ENCODE measurements at regions not wholly inside any gene's neighbourhood (a gene's known extent, or its start where the extent isn't known, plus 50 kb on each side); places are given as distances from the start of the nearest gene placed in this dataset.

DNA sequence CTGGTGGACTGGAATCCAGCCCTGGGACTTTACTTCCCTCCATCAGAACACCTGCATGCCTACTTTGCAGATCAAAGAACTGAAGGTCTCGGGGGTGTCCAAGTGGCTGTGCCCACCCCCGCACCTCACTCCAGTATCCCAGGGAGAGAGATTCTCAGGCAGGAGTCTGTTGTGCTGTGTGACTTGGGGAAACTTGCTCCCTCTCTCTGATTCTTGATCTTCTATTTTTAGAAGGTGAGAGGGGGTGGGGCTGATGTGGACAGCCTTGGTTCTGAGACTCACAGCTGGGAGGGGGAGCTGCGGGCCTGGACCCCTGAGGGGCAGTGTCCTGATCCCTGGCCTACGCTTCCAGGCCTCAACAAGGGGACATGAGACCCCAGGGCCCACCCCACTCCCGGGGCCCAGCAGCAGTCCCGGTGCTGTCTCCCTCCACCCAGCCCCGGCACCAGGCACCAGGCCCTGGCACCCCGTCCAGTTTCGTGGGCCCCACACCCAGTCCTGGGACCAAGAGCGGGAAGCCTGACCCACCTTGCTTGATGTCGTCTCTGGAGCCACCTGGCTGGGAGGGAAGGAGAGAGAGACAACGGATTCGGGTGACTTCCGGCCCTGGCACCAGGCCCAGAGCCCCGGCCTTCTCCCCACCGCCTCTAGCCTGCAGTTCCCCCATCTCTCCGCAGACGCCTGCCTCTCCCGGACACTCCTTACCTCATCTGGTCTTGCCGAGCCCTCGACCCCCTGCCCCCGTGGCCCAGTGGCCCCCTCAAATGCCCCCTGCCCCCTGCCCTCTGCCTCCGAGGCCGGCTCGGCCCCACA, 74.0 kb upstream of the SPTLC1 start:
- no peak overlapping the region for H4K8ac ChIP-seq (ENCODE audit: extremely low read depth, insufficient read depth, low read length)
- H3K4me1 ChIP-seq (replicated peaks in 1 of 4; ENCODE audit: control insufficient read depth in 3 of 4, insufficient read depth in 4 of 4, low read length in 3 of 4), result peaks cover 0 to 4% (median 0%) of the 10 kb centered on the region in 4 experiments; a peak in 1 of 7 replicates
- no peaks in the 10 kb centered on the region for H3K27me3 ChIP-seq (replicated peaks in 1 of 4; ENCODE audit: control insufficient read depth in 3 of 4, extremely low read depth in 1 of 4, insufficient read depth in 3 of 4, low read length in 3 of 4)
- no peak overlapping the region for H2BK20ac ChIP-seq (ENCODE audit: low read length)
- no peaks in the 10 kb centered on the region for H3K9me3 ChIP-seq (ENCODE audit: insufficient read depth in 2 of 2, low read depth in 1 of 2, low read length in 1 of 2)
- H3K4me3 ChIP-seq (ENCODE audit: extremely low read depth in 1 of 4, insufficient read depth in 2 of 4, low read depth in 3 of 4, low read length in 4 of 4), result no peak overlapping the region
- H2BK15ac ChIP-seq (ENCODE audit: low read length), result no peak overlapping the region
- no peaks in the 10 kb centered on the region for H3K36me3 ChIP-seq (ENCODE audit: control insufficient read depth in 2 of 4, insufficient read depth in 4 of 4, low read length in 3 of 4)
- H3K79me1 ChIP-seq (ENCODE audit: low read depth, low read length), result no peaks in the 10 kb centered on the region
- TF ChIP-seq E2F6 (IDR thresholded peaks at IDR 0.05) (0 out of 2 replicates have a peak, but pooled peaks have one; percentile 18), EZH2 (IDR thresholded peaks at IDR 0.05; ENCODE audit: low read depth, low read length, severe bottlenecking) (no peak), GABPA (IDR thresholded peaks at IDR 0.05; ENCODE audit: borderline replicate concordance, insufficient read depth, low read length) (no peak)
- no peaks in the 10 kb centered on the region for H3K79me2 ChIP-seq (ENCODE audit: control insufficient read depth in 1 of 2, insufficient read depth in 2 of 2, low read length in 2 of 2)
- no peak overlapping the region for H4K5ac ChIP-seq (ENCODE audit: insufficient read length, low read depth, low read length)
- FAIRE-seq (no peak), DNase-seq (ENCODE audit: low read depth in 1 of 2, low spot score in 2 of 2) (no peak)
- no peak overlapping the region for H2BK120ac ChIP-seq (replicated peaks; ENCODE audit: low read depth, low read length)
- POLR2A ChIA-PET (ENCODE audit: partially characterized antibody), result interaction anchor here (1.4 kb wide), 1 partner anchor 19 kb away, joined by 3 read pairs; no protein-coding TSS in a partner anchor
- H2BK12ac ChIP-seq (ENCODE audit: low read depth, low read length), result no peak overlapping the region
- H3K14ac ChIP-seq (ENCODE audit: insufficient read length), result no peak overlapping the region
- no peak overlapping the region for H2AK5ac ChIP-seq (ENCODE audit: low read depth, low read length)
- no peak overlapping the region for H3K56ac ChIP-seq (replicated peaks; ENCODE audit: insufficient read length, low read depth, low read length)
- H4K20me1 ChIP-seq (replicated peaks in 1 of 2; ENCODE audit: control insufficient read depth in 1 of 2, insufficient read depth in 2 of 2, low read length in 2 of 2), result no peaks in the 10 kb centered on the region
- CTCF ChIA-PET (ENCODE audit: partially characterized antibody), result interaction anchor here (1.5 to 3.2 kb wide), 2 partner anchors 13 to 49 kb away, joined by 3 to 30 read pairs; no protein-coding TSS in a partner anchor
- H2AFZ ChIP-seq (ENCODE audit: low read length), result no peak overlapping the region
- no peak overlapping the region for H3K4ac ChIP-seq (replicated peaks; ENCODE audit: insufficient read length, low read depth, low read length)
- no peak overlapping the region for H3K9ac ChIP-seq (replicated peaks in 1 of 4; ENCODE audit: extremely low read depth in 1 of 4, low read depth in 3 of 4, low read length in 3 of 4)
- no peak overlapping the region for H3K18ac ChIP-seq (ENCODE audit: extremely low read depth, low read length)
- peaks cover 2% of the 10 kb centered on the region; the same call in 1 of the 2 replicates for H3K23me2 ChIP-seq (ENCODE audit: low read depth, low read length)
- no peak overlapping the region for H3K4me2 ChIP-seq (ENCODE audit: insufficient read depth in 1 of 2, low read depth in 2 of 2, low read length in 2 of 2)
- no peak overlapping the region for H3K23ac ChIP-seq (ENCODE audit: insufficient read length)
- no peak overlapping the region for H3K27ac ChIP-seq (ENCODE audit: low read depth, low read length)
- H2BK5ac ChIP-seq (ENCODE audit: low read depth, low read length), result no peak overlapping the region
- WGBS, 2 experiments (ENCODE audit: extremely low coverage in 1 of 2, insufficient coverage in 1 of 2, insufficient read length in 1 of 2, insufficient replicate concordance in 2 of 2, low coverage in 1 of 2, low lambda C conversion rate in 2 of 2, missing lambda C conversion rate in 1 of 2), result 87% methylated on average over 12 of the region's 25 CpGs; no CpG with 5 or more reads in 1 of the 2 experiments
- no peak overlapping the region for H4K91ac ChIP-seq (replicated peaks; ENCODE audit: insufficient read length, low read length)

Measured in H1 (cell line).